8988T (cell line): ENCODE measurements at regions not wholly inside any gene's neighbourhood (a gene's known extent, or its start where the extent isn't known, plus 50 kb on each side); places are given as distances from the start of the nearest gene placed in this dataset.
"Not testable (repeated sequence)": the region's sequence is repeated elsewhere in the genome, so short reads cannot be mapped to it uniquely, and the experiment has no call there.

Source experiments
- DNase-seq: peaks from one replicate; pipeline ENCODE4 v3.0.0; 2011

- no peak for DNase-seq
Observed at GRCh38 chr6:139990026-139990686, 615.7 kb upstream of the CITED2 start.

GRCh38 chr6:139988685-139989084, 614.2 kb upstream of the CITED2 start:
- DNase-seq, result no peak

- no peak for DNase-seq
Observed at GRCh38 chr6:139987091-139987490, 612.6 kb upstream of the CITED2 start.

GRCh38 chr6:139985236-139985815, 610.9 kb upstream of the CITED2 start:
- DNase-seq, result no peak

GRCh38 chr6:139984317-139984716, 609.9 kb upstream of the CITED2 start:
- DNase-seq, result no peak

DNA sequence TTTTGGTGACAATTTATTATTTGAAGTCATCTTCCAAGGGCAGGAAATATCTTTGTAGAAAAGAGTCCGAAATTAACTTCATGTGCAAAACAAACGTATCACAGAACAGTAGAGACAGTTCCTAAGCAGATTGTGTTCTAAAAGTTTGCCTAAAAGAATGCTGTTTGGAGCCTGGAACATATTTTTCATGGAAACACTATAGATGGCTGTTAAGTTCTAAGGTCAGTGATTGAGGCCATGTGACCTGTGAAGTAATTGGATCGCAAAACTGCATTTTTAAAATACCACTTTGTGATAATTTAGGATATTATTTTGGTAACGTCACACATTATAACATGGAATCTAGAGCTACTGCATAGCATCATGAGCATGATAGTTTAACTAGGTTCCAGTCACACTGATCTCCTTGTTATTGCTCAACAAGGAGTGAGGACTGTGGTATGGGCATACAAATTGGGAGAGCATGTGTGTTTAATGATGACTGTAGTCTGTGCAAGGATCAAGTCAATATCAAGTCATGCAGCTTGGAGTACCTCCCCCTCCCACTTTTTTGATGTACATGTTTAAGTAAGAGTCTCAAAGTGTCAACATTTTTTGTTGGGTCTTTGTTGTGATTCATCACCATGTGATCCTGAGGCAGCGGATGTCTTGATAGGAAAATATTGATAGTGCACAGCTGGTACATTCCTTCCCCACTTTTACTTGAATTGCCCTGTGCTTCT, 609.3 kb upstream of the CITED2 start:
- no peak for DNase-seq

DNA sequence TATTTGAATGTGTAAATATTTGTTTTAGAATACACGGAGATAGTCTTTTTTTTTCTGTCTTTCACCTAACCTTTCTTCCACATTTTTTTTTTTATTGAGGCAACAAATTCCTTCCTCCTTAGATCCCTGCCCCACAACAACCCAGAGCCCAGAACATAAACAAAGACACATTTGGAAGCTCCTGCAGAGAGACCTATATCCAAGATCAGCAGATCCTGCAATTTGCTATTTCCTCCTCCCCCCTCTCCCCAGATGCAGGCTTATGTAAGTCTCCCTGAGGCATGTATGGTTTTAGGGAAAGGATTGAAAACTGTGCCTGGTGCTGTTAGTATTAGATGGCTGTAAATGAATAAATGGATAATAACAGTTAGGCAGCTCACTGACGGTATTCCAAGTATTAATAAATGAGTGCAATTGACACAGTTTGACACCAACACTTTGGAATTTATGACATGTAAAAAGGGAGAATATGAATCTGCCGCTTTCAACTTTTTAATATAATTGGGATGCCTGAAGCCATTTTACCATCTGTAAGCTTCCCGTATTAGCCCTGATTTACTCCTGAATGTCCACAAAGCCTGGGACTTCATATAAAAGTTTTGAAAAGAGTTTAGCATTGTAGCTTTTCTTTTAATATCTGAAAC, 608.3 kb upstream of the CITED2 start:
- no peak for DNase-seq

GRCh38 chr6:139982195-139982594, 607.7 kb upstream of the CITED2 start:
- no peak for DNase-seq

DNA sequence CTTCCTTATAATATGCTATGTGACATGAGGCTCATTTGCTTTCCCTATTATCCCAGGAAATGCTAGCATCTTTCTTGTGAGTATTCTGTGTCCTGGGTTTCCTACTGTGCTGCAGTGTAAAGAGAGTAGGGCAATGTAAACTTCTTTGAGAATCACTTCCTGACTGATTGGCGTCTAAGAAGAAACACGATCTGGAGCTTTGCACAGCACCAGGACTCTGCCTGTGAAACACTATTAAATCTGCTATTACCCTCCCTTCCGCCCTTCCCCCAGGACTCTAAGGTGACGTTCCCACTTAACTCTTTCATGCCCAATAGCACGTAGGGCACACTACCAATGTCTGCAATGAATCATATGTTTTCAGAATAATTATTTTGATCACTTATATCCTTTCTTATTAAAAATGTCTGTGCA, 607.3 kb upstream of the CITED2 start:
- no peak for DNase-seq

- no peak for DNase-seq
Observed at GRCh38 chr6:139981066-139981624, 606.7 kb upstream of the CITED2 start.

DNA sequence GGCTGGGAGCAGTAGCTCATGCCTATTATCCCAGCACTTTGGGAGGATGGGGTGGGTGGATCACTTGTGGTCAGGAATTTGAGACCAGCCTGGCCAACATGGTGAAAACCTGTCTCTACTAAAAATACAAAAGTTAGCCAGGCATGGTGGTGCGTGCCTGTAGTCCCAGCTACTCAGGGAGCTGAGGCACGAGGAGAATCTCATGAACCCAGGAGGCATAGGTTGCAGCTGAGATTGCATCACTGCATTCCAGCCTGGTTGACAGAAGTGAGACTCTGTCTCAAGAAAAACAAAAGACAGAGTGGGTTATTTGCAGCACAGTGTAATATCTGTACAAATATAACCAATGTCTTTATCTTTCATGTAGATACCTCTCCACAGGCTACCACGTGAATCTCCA, 606.2 kb upstream of the CITED2 start:
- not testable (repeated sequence) for DNase-seq

- DNase-seq, result no peak
Observed at GRCh38 chr6:139979021-139979725, 604.7 kb upstream of the CITED2 start.

- no peak for DNase-seq
Observed at GRCh38 chr6:139977887-139978332, 603.5 kb upstream of the CITED2 start.

DNA sequence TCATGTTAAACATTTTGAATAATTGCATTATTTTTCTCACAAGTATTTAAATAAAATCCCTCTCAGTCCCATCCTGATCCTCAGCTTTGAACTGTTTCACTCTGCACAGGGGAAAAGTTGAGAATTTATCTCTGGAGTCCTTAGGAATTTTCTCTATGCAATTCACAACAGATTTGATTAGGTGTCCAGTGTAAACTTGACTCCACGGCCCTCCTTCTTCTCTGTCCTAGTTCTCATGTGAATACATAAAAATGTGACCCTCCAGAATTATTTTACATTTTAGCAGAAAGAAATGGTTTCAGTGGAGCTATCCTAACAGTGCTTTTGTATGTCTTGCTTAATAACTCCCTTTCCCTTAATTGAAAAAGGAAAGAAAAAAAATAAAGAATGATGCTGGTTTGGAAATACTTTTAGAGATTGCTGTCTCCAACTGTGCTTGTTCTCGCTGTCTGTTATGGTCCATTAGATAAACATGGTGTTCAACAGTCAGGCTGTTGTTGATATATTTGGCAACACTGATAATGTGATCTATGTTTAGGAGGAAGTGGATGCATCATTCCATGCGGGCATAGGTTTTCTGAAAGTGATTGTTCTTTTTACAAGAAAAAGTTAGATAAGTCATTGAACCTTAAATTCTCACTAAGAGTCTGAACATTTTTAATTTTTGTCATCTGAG, 599.4 kb upstream of the CITED2 start:
- no peak for DNase-seq

GRCh38 chr6:139972116-139972515, 597.7 kb upstream of the CITED2 start:
- DNase-seq, result no peak

- DNase-seq, result no peak
Observed at GRCh38 chr6:139970591-139970991, 596.1 kb upstream of the CITED2 start.

- no peak for DNase-seq
Observed at GRCh38 chr6:139967497-139967896, 593.0 kb upstream of the CITED2 start.

DNA sequence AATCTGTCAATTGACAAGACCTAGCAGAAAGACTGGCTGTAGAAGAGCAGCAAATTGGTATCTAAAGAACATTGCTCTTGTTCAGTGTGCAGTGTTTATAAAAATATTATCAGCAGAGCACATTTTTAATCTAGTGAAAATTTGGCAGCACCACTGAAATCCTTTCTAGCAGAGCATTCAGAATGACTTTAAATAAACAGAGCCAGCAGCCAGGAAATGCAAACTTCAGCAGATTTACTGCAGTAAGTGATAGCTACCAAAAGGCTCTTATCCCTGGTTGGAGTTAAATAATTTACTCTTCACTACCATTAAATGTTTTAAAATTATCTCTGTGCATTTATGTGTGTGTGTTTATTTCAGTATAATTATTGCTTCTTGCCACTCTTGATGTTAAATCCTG, 590.9 kb upstream of the CITED2 start:
- DNase-seq, result no peak

DNA sequence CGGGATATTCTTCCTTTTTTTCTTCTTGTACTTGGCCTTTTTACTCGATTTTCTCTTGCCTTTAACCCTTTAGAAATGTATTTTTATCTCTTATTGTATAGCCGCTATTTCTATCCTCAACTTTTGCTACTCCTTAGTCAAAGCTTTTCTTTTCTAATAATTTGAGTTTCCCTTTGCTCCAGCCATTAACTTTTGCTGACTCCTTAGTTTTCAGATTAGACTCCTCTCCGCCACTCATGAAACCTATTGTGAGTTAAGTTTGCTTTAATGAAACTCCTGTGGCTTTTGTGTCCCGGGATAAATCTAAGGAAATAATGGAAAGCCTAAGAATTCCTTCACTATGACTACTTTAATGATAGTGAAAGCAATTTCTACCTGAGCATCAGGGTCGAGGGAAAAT, 590.3 kb upstream of the CITED2 start:
- no peak for DNase-seq

DNA sequence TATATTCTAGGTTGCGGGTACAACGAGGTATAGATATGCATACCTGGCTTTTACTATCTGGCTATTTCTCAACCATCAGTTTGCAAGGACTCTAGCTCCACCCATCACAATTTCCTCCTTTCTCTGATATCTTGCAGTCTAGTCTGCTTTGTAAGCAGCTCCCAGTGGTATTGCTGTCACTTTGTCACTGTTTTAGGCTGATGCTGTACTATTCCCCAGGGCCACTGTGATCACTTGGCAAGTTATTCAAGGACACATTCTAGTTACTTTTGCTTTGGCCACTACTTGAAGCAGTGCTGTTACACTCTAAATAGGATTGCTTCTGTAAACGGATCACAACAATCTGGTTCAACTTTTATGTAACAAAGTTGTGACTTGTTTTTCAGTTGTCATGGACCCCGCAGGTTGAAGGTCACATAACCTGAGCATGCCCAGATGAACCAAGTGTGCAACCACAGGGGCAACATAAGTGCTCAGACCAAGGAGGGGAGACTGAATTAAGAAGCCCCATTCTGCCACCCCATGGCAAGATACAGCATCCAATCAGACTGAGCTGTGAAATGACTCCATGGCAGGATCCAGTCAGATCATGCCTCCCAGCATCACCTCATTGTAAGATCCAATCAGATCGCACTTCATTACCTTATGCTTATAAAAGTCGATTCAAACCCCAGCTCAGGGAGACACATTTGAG, 588.4 kb upstream of the CITED2 start:
- no peak for DNase-seq

GRCh38 chr6:139961190-139961589, 586.7 kb upstream of the CITED2 start:
- no peak for DNase-seq

GRCh38 chr6:139960671-139961070, 586.2 kb upstream of the CITED2 start:
- DNase-seq, result no peak
